ENCODE measurements at regions not wholly inside any gene's neighbourhood (a gene's known extent, or its start where the extent isn't known, plus 50 kb on each side); places are given as distances from the start of the nearest gene placed in this dataset.
"Not testable (repeated sequence)": the region's sequence is repeated elsewhere in the genome, so short reads cannot be mapped to it uniquely, and the experiment has no call there.

DNA sequence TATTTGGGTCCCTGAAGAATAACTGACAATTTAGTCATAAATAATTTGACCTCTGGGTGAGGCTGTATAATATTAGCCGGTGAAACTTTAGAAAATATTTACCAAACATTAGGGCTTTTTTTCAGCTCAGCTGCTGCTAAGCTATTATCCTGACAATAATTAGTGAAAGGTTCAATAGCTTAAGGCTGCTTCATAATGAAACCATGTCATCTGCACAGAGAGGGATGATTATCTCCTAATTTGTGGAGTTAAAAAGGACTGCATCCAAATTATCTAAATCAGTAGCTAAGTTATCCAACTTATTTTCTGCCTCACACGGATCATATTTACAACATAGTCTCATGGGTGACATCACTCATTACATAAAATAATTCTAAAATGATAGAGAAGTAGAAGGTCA is 1249.8 kb downstream of the RAPGEF2 start:
- in situ Hi-C loops (cut with MboI; ENCODE audit: low sequenced_read_pairs, unreplicated experiment): no loop called here
- DNase-seq (ENCODE audit: low spot score): no peak
- TF ChIP-seq, protein P1, sequence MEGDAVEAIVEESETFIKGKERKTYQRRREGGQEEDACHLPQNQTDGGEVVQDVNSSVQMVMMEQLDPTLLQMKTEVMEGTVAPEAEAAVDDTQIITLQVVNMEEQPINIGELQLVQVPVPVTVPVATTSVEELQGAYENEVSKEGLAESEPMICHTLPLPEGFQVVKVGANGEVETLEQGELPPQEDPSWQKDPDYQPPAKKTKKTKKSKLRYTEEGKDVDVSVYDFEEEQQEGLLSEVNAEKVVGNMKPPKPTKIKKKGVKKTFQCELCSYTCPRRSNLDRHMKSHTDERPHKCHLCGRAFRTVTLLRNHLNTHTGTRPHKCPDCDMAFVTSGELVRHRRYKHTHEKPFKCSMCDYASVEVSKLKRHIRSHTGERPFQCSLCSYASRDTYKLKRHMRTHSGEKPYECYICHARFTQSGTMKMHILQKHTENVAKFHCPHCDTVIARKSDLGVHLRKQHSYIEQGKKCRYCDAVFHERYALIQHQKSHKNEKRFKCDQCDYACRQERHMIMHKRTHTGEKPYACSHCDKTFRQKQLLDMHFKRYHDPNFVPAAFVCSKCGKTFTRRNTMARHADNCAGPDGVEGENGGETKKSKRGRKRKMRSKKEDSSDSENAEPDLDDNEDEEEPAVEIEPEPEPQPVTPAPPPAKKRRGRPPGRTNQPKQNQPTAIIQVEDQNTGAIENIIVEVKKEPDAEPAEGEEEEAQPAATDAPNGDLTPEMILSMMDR (IDR thresholded peaks at IDR 0.05; ENCODE audit: borderline replicate concordance, control extremely low read depth, extremely low read depth, insufficient read depth, missing control alignments): no peak

GRCh38 chr4:160353548-160353947 is 1250.7 kb downstream of the RAPGEF2 start:
- in situ Hi-C loops (cut with MboI; ENCODE audit: low sequenced_read_pairs, unreplicated experiment): no loop called here
- DNase-seq (ENCODE audit: low spot score): no peak
- TF ChIP-seq, protein P1 (IDR thresholded peaks at IDR 0.05; ENCODE audit: borderline replicate concordance, control extremely low read depth, extremely low read depth, insufficient read depth, missing control alignments): no peak

DNA sequence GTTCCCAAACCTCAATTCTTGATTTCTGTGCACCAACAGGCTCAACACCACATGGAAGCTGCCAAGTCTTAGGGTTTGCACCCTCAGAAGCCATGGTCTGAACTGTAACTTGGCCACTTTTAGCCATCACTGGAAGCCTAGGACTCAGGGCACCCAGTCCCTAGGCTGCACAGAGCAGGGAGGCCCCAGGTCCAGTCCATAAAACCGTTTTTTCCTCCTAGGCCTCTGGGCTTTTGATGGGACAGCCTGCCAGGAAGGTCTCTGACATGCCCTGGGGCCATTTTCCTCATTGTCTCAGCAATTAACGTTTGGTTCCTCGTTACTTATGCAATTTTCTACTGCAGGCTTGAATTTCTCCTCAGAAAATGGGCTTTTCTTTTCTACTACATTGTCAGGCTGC is 1259.6 kb downstream of the RAPGEF2 start:
- no peak for DNase-seq (ENCODE audit: low spot score)
- in situ Hi-C loops (cut with MboI; ENCODE audit: low sequenced_read_pairs, unreplicated experiment): no loop called here
- TF ChIP-seq, protein P1 (IDR thresholded peaks at IDR 0.05; ENCODE audit: borderline replicate concordance, control extremely low read depth, extremely low read depth, insufficient read depth, missing control alignments): no peak

GRCh38 chr4:160364217-160364616 is 1261.3 kb downstream of the RAPGEF2 start:
- in situ Hi-C loops (cut with MboI; ENCODE audit: low sequenced_read_pairs, unreplicated experiment): no loop called here
- TF ChIP-seq, protein P1 (IDR thresholded peaks at IDR 0.05; ENCODE audit: borderline replicate concordance, control extremely low read depth, extremely low read depth, insufficient read depth, missing control alignments): no peak
- DNase-seq (ENCODE audit: low spot score): no peak

DNA sequence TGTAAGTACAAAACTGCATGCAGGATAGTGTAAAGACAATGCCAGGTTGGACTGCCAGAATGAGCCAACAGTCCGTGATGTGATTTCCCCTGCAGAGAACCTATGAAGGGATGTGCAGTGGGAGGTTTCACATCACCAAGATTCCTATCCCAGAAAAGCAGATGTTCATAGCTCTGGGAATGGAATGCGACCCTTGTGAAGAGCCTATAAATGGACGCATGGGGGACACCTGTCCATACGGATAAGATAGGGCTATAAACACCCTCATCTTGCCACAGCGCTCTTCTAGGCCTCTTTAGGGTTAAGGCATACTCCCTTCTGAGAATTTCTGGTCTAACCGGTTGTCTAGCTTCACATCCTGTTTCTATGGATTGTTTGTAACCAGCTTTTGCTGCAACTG is 1261.8 kb downstream of the RAPGEF2 start:
- in situ Hi-C loops (cut with MboI; ENCODE audit: low sequenced_read_pairs, unreplicated experiment); DNase-seq (ENCODE audit: low spot score): not testable (repeated sequence)

- in situ Hi-C loops (cut with MboI; ENCODE audit: low sequenced_read_pairs, unreplicated experiment); DNase-seq (ENCODE audit: low spot score): not testable (repeated sequence)
Observed at GRCh38 chr4:160365383-160365782, 1262.5 kb downstream of the RAPGEF2 start.

GRCh38 chr4:160370046-160370445 is 1267.2 kb downstream of the RAPGEF2 start:
- TF ChIP-seq, protein P1 (IDR thresholded peaks at IDR 0.05; ENCODE audit: borderline replicate concordance, control extremely low read depth, extremely low read depth, insufficient read depth, missing control alignments): no peak
- in situ Hi-C loops (cut with MboI; ENCODE audit: low sequenced_read_pairs, unreplicated experiment): no loop called here
- no peak for DNase-seq (ENCODE audit: low spot score)

DNA sequence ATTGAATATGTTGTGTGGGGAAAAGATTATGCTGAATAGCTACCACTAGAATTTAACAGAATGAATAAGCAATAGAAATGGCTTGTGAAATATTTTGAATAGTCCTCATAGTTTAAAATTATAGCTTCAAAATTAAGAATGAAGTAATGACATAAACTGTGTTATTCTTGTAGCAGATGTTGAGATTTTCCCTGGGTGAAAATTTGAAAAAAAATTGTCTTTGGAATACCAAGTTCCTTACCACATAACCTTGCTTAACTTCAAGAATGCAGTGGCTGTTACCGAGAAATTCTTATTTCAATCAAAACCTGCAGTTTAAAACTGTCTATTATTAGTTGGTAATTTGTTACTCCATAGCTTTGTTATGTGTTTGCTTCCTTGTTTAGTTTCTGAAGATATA is 1268.6 kb downstream of the RAPGEF2 start:
- no peak for DNase-seq (ENCODE audit: low spot score)
- in situ Hi-C loops (cut with MboI; ENCODE audit: low sequenced_read_pairs, unreplicated experiment): no loop called here
- TF ChIP-seq, protein P1 (IDR thresholded peaks at IDR 0.05; ENCODE audit: borderline replicate concordance, control extremely low read depth, extremely low read depth, insufficient read depth, missing control alignments): no peak

Data from GM13976 (cell line).